Spleen (tissue), 7 donors: ENCODE measurements at regions not wholly inside any gene's neighbourhood (a gene's known extent, or its start where the extent isn't known, plus 50 kb on each side); places are given as distances from the start of the nearest gene placed in this dataset.

ENCODE experiments used
- POLR2A ChIP-seq, 3 donors: fragments of 450-650 bp; IDR thresholded peaks; one replicate each; pipeline ENCODE4 v1.5.1; 2017; ENCODE audit warnings: antibody characterized with exemption in 3 of 3, mild to moderate bottlenecking in 1 of 3
- POLR2AphosphoS5 ChIP-seq, 3 donors: sonication (generic); formaldehyde crosslinking; IDR thresholded peaks; one replicate each; pipeline ENCODE4 v1.5.1; 2017; ENCODE audit warnings: antibody characterized with exemption in 3 of 3
- TF ChIP-seq, protein P1 (sequence below), 11 experiments: fragments of 200-600 bp in 7 of 11; fragments of 450-650 bp in 4 of 11; sonication (generic) in 4 of 11; IDR thresholded peaks in 8 of 11; conservative IDR thresholded peaks in 3 of 11; 1 replicate in 7 of 11; 2 replicates in 4 of 11; pipeline versions ENCODE4 v1.4.0 to v1.8.0; 2016 to 2021; ENCODE audit warnings: antibody characterized with exemption in 11 of 11, inconsistent platforms in 4 of 11, mild to moderate bottlenecking in 1 of 11
- donor health status: DM: no; HTN: no; CAD: no; lungs with moderate emphysema.
- donor health status: DM: no; HTN: no; CAD: no.
- donor health status: DM: no; HTN: no; CAD: no.

DNA sequence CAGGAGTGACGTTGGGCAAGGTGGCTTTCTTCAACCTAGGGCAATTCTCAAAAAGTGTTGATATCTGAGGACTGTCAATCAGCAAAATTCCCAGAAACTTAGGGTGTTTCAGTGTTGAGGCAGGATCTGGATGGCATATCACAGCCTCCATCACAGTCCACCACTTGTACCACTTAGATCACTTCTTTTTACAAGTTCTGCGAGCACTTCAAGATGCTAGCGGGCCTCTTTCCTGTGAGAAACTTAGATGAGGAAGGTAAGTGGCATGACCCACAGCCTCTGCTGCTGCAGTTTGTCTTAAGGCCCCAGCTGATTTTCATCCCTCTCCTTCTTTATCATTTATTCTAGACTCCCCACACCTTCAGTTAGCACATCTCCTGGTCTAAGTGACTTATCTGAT lies 295.4 kb upstream of the ZNF521 start:
- TF ChIP-seq, protein P1, sequence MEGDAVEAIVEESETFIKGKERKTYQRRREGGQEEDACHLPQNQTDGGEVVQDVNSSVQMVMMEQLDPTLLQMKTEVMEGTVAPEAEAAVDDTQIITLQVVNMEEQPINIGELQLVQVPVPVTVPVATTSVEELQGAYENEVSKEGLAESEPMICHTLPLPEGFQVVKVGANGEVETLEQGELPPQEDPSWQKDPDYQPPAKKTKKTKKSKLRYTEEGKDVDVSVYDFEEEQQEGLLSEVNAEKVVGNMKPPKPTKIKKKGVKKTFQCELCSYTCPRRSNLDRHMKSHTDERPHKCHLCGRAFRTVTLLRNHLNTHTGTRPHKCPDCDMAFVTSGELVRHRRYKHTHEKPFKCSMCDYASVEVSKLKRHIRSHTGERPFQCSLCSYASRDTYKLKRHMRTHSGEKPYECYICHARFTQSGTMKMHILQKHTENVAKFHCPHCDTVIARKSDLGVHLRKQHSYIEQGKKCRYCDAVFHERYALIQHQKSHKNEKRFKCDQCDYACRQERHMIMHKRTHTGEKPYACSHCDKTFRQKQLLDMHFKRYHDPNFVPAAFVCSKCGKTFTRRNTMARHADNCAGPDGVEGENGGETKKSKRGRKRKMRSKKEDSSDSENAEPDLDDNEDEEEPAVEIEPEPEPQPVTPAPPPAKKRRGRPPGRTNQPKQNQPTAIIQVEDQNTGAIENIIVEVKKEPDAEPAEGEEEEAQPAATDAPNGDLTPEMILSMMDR (IDR thresholded peaks at IDR 0.05 in 8 of 11, conservative IDR thresholded peaks at IDR 0.05 in 3 of 11): no peak
- no peak for TF ChIP-seq POLR2A (IDR thresholded peaks at IDR 0.05)
- TF ChIP-seq POLR2AphosphoS5 (IDR thresholded peaks at IDR 0.05): no peak
